GM19025 (cell line): ENCODE measurements at regions not wholly inside any gene's neighbourhood (a gene's known extent, or its start where the extent isn't known, plus 50 kb on each side); places are given as distances from the start of the nearest gene placed in this dataset.

Source experiments
- ATAC-seq: cut with Tn5 transposase; IDR thresholded peaks from one replicate; pipeline ENCODE4 v1.9.1; 2021; ENCODE audit warnings: mild to moderate bottlenecking, low read depth, moderate library complexity; ENCODE audit not compliant: unreplicated experiment

GRCh38 chr18:56240405-56240804 lies 398.0 kb downstream of the TXNL1 start:
- ATAC-seq, result no peak

GRCh38 chr18:56238576-56238975 lies 399.8 kb downstream of the TXNL1 start:
- no peak for ATAC-seq

GRCh38 chr18:56235481-56236013 lies 402.8 kb downstream of the TXNL1 start:
- no peak for ATAC-seq

DNA sequence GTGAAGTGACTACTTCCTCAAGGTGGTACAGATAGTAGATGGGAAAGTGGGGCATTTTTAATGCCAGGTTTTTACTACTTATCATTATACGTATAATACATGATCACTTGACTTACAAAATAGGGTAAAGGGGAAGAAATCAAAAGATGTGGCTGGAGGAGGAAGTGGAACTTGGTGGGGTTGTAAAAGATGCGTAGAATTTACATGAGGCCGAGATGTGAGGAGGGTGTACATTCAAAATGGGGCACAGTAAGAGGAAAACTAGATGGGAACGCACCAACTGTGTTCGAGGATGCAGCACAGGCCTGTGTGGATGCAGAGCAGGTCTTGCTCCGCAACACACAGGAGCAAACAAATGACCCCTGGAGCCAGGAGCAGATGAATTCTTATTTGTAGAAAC lies 403.3 kb downstream of the TXNL1 start:
- ATAC-seq, result no peak

DNA sequence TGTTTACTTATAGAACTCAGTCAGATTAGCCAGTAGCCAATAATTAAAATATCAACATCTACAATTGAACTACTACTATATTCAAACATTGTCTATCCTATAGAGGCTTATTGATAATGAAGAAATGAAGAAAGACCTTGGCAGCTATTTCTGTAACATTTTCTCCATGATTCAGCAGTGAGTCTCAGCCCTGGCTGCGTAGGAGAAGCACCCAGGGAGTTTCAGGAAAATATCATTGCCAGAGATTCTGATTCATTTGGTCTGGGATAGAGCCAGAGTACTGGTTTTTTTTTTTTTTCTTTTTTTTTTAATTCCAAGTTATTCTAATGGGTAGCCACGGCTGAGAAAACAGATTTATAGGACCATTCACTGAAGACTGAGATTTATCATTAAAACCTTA lies 404.8 kb downstream of the TXNL1 start:
- ATAC-seq, result no peak

DNA sequence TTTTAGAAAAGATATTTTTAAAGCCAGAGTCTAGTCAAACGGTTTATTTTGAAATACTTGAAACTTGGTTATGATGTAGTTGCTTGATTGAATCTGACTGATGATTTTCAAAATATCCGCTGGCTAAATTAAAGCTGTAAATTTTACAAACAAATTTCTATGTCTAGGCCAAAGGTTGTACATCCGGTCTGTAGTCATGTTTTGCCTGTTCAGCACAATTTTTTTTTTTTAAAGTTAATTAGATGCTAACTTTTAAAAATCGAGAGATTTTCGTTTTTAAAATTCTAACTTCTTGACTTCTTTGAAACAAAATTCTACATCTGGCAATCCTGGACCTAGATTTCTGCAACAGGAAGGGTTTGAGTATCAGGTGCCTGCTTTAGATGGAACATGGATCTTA lies 412.4 kb downstream of the TXNL1 start:
- ATAC-seq, result no peak

DNA sequence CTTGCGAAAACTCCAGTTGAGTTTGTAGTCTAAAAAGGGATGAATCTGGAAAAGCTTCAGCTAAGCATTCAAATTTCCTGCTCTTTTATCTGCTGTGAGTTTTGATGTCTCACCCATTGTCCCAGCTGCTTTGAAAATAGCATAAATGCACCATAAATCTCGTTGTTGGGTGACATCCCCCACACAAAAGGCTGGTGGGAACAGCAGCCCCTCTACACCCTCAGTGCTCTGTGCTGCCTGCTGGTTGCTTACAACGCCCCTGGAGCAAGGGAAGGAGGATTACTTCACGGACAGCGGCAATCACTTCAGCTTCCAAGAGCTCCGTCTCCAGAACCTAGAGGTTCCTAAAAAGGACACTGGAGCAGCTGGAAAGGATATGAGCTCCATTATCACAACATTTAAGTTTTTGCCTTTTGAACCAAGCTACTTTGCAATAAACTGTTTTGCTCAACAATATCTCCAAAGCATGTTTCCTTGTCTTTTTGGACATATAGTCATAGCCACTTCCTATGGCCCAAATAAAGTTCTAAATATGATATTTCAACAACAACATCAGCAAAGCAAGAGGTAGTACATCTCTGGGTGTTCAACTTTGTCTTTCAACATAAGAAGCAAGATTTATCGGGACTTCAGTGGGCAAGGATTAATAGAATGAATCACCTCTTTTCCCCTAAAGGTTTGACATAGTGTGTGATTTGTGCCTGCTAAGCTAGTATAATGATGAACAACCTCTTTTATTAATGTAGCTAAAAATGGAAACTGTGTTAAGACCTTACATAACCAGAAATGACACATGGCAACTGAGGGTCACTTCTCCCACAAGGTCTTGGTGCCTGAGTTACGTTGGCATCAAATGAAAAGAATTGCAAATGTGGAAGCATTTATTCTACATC lies 413.5 kb downstream of the TXNL1 start:
- no peak for ATAC-seq

GRCh38 chr18:56221195-56222065 lies 417.0 kb downstream of the TXNL1 start:
- no peak for ATAC-seq

GRCh38 chr18:56217406-56217805 lies 421.0 kb downstream of the TXNL1 start:
- no peak for ATAC-seq

GRCh38 chr18:56214706-56215105 lies 423.7 kb downstream of the TXNL1 start:
- no peak for ATAC-seq

- no peak for ATAC-seq
Observed at GRCh38 chr18:56210520-56210919, 427.9 kb downstream of the TXNL1 start.

GRCh38 chr18:56207989-56208388 lies 430.4 kb downstream of the TXNL1 start:
- ATAC-seq, result no peak

DNA sequence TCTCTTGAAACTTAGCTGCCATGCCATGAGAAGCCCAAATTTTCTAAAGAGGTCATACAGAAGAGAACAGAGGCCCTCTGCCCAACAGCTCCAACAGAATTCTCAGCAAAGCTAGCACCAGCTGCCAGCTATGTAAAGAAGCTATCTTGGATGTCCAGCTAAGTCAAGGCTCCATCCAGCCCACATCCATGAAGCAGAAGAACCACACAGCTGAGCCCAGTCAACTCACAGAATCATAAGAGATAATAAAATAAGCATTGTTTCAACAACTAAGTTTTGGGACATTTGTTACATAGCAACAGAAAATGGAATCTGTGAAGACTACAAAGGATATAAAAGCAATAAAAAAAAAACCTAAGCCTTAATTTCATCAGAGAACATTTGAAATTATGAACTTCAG lies 434.3 kb downstream of the TXNL1 start:
- no peak for ATAC-seq

DNA sequence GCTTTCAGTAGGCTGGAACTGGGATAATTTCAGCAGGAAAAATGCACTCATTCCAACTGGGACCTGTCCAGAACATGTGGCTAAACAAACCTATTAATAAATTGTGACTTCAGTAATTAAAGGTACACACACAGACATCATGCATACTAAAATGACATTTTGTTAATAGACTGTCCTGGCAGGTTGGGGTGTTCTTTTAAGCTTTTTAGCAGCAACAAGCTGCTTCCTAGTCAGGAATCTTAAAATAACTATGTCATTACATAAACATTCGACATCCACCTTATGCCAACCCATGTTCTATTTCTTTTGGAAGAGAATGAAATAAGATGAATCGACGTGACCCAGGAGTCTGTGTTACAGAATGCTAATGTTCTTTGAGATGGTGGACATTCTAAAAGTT lies 435.7 kb downstream of the TXNL1 start:
- ATAC-seq, result no peak

GRCh38 chr18:56200381-56200911 lies 437.9 kb downstream of the TXNL1 start:
- ATAC-seq, result no peak

DNA sequence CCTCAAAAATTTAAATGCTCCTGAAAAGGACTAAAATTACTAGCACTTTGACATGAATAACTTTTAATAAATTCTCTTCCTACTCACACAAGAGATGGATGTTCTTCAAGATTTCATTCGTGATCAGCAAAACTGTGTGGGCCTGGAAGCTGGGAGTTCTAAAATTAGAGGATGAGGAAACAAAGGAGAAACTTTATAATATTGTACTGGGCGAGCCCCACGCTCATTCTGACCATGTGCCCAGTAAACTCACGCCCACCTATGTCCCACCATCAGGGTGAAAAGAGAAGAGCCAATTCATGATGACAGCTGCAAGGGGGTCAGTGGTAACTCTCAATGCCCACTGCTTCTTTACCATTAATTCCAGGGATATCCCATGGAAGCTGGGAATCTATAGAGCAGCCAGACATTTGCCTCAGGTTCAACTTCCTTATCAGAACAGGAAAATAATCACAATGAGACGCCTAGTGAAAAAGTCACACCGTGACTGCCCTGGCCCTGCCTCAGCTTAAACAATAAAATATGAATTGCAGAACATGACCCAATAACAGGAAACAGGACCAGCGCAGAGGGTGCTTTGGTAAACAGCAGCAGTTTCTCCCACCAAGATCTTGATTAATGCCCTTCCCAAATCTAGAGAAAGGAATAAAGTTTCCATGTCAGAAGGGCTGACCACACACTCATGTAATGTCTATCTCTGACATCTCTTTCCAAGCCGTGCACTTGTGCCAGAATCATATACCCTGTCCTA lies 438.6 kb downstream of the TXNL1 start:
- no peak for ATAC-seq

DNA sequence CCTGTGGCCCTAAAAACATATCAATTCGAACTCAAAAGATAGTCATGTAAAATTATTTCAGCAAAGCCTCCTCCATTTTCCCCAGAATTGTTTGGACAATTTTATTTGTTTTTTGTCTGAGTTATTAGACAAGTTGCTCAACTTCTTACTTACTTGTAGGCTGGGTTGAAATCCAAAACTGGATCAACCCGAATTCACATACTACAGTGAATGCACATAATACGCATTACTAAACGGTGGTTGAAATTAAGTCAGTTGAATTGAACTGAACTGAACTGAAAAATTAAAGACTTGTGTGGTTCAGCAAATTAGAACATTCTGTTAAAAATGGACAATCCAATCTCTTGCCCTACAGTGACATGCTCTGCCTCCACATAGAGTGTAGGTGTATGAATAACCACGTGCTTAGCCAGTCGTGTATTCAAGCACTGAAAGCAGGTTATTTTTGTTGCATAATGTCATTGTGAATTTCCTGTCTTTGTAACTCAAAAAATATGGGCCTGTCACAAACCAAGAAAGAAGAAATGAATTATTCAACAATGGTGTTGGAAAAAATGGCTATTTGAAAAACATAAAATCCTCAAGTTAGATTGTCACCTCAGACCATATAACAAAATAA lies 441.0 kb downstream of the TXNL1 start:
- no peak for ATAC-seq

DNA sequence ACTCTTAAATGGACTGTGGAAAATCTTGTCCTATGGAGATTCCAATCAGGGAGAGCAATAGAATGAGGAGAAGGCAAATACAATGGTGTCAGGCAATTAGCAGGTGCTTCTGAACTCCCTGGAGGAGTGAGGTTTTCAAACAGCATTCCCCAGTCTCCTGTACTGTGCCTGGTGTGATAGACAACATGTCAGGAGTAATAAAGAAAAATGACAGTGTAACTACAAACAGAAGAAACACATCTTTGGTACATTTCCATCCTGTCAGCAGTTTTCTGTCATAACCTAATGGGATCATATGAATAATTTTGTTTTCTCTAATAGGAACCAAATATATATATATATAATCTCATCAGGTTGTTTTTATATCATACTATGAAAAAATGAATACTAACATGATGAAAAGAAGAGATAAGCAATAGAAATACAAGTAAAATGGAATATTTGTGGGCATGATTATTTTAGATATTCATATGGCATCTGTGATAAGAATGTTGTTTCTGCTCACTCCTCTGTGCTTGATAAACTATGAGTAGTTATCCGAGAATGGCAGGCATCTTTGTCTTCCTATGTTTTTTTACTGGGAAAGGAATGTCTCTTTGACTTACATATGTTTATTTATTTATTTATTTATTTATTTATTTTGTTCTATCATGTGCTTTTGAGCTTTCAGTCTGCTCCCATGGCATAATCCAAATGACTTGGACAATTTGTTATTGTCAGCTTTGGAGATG lies 441.7 kb downstream of the TXNL1 start:
- no peak for ATAC-seq

GRCh38 chr18:56191334-56191733 lies 447.1 kb downstream of the TXNL1 start:
- ATAC-seq, result no peak
